SK-N-SH (cell line): ENCODE measurements at regions not wholly inside any gene's neighbourhood (a gene's known extent, or its start where the extent isn't known, plus 50 kb on each side); places are given as distances from the start of the nearest gene placed in this dataset.

Experiments used
- CTCF ChIA-PET: fragments of 300-600, 350-600 bp; formaldehyde crosslinking; extraction: SDS; loops from one replicate; lab custom pipeline; 2021; lab: Yijun Ruan, JAX
- POLR2A ChIA-PET: fragments of 350-600 bp; sonication (Branson Sonifier 250); formaldehyde crosslinking; extraction: SDS; loops from one replicate; lab custom pipeline; 2020; ENCODE audit warnings: antibody characterized with exemption, inconsistent platforms; lab: Yijun Ruan, JAX
- DNase-seq: peaks from one replicate; pipeline ENCODE4 v3.0.0; 2012
- H2AFZ ChIP-seq: fragments of 200-600 bp; sonication (generic); 2 replicates; pipeline ENCODE4 v1.8.1; 2016; ENCODE audit warnings: antibody characterized with exemption, mild to moderate bottlenecking, low read depth
- H3F3A ChIP-seq: fragments of 200-600 bp; sonication (generic); replicated peaks from 2 replicates; pipeline ENCODE3; 2016; ENCODE audit warnings: antibody characterized with exemption, mild to moderate bottlenecking; ENCODE audit not compliant: insufficient read depth
- H3K27ac ChIP-seq, 2 experiments: fragments of 200-500 bp in 1 of 2; fragments of 200-600 bp in 1 of 2; sonication (Bioruptor generic) in 1 of 2; sonication (generic), shearing (Covaris generic) in 1 of 2; 2 replicates each; pipeline versions ENCODE4 v1.5.1 to v1.6.1; 2014 to 2016; ENCODE audit warnings: low read depth in 2 of 2, inconsistent platforms in 1 of 2, low read length in 1 of 2, mild to moderate bottlenecking in 1 of 2, mixed read lengths in 1 of 2
- H3K27me3 ChIP-seq: fragments of 200-600 bp; sonication (generic), shearing (Covaris generic); 2 replicates; pipeline ENCODE4 v1.6.1; 2016; ENCODE audit warnings: mixed run types; ENCODE audit not compliant: insufficient read depth
- H3K36me3 ChIP-seq, 2 experiments: fragments of 200-500 bp in 1 of 2; fragments of 200-600 bp in 1 of 2; sonication (Bioruptor generic) in 1 of 2; sonication (generic) in 1 of 2; replicated peaks in 1 of 2; 2 replicates each; pipeline versions ENCODE3 to v1.5.1; 2014 to 2016; ENCODE audit warnings: low read length in 1 of 2, mild to moderate bottlenecking in 1 of 2; ENCODE audit not compliant: insufficient read depth in 2 of 2, control insufficient read depth in 1 of 2
- H3K4me1 ChIP-seq, 2 experiments: fragments of 200-500 bp in 1 of 2; fragments of 200-600 bp in 1 of 2; sonication (Bioruptor generic) in 1 of 2; sonication (generic), shearing (Covaris generic) in 1 of 2; 2 replicates each; pipeline versions ENCODE4 v1.5.1 to v1.6.1; 2014 to 2016; ENCODE audit warnings: low read depth in 1 of 2, low read length in 1 of 2, mixed run types in 1 of 2; ENCODE audit not compliant: insufficient read depth in 2 of 2, control insufficient read depth in 1 of 2
- H3K4me2 ChIP-seq: fragments of 200-600 bp; sonication (generic), shearing (Covaris generic); 2 replicates; pipeline ENCODE4 v1.6.1; 2017; ENCODE audit warnings: mixed run types
- H3K4me3 ChIP-seq, 2 experiments: fragments of 200-500 bp in 1 of 2; fragments of 200-600 bp in 1 of 2; sonication (Bioruptor generic) in 1 of 2; sonication (generic), shearing (Covaris generic) in 1 of 2; 2 replicates each; pipeline versions ENCODE4 v1.5.1 to v1.8.1; 2014 to 2016; ENCODE audit warnings: low read depth in 2 of 2, inconsistent platforms in 1 of 2, low read length in 1 of 2, mild to moderate bottlenecking in 1 of 2, mixed read lengths in 1 of 2, moderate library complexity in 1 of 2
- H3K79me2 ChIP-seq: fragments of 200-600 bp; sonication (generic); 2 replicates; pipeline ENCODE4 v1.8.1; 2017; ENCODE audit warnings: mild to moderate bottlenecking; ENCODE audit not compliant: insufficient read depth
- H3K9ac ChIP-seq: fragments of 200-600 bp; sonication (generic); 2 replicates; pipeline ENCODE4 v1.6.1; 2017; ENCODE audit warnings: mixed run types
- H3K9me2 ChIP-seq: fragments of 200-600 bp; sonication (generic); 2 replicates; pipeline ENCODE4 v1.6.1; 2017; ENCODE audit warnings: mixed run types
- H3K9me3 ChIP-seq: fragments of 200-600 bp; sonication (generic); 2 replicates; pipeline ENCODE4 v1.6.1; 2017; ENCODE audit warnings: mixed run types, mild to moderate bottlenecking, moderate library complexity
- H4K20me1 ChIP-seq: fragments of 200-600 bp; sonication (generic); 2 replicates; pipeline ENCODE4 v1.6.1; 2017; ENCODE audit warnings: mild to moderate bottlenecking, mixed run types; ENCODE audit not compliant: insufficient read depth
- ELF1 ChIP-seq: IDR thresholded peaks from 2 replicates; pipeline ENCODE4 v1.4.0; 2012
- EP300 ChIP-seq, 2 experiments: IDR thresholded peaks; 2 replicates each; pipeline versions ENCODE4 v1.4.0 to v1.6.1; 2012; ENCODE audit warnings: borderline replicate concordance in 1 of 2, low read depth in 1 of 2, low read length in 1 of 2
- FOSL2 ChIP-seq: IDR thresholded peaks from 2 replicates; pipeline ENCODE4 v1.4.0; 2012; ENCODE audit warnings: low read depth, mild to moderate bottlenecking, moderate library complexity, borderline replicate concordance
- FOXJ3 ChIP-seq: sonication (generic); formaldehyde crosslinking; IDR thresholded peaks from 2 replicates; pipeline ENCODE4 v1.5.1; 2020; ENCODE audit warnings: mild to moderate bottlenecking, missing genetic modification reagents
- GABPA ChIP-seq: IDR thresholded peaks from 2 replicates; pipeline ENCODE4 v1.4.0; 2012; ENCODE audit warnings: low read depth, mild to moderate bottlenecking
- IRF3 ChIP-seq: fragments of 150-350 bp; IDR thresholded peaks from 2 replicates; pipeline ENCODE4 v1.6.1; 2016; ENCODE audit warnings: mild to moderate bottlenecking, low read depth, low read length
- MEF2A ChIP-seq: IDR thresholded peaks from 2 replicates; pipeline ENCODE4 v1.4.0; 2012; ENCODE audit warnings: low read depth, borderline replicate concordance
- MXI1 ChIP-seq: IDR thresholded peaks from 2 replicates; pipeline ENCODE4 v1.6.1; 2012; ENCODE audit warnings: mild to moderate bottlenecking, low read depth, low read length, improper control_type of control experiment
- NRF1 ChIP-seq: IDR thresholded peaks from 2 replicates; pipeline ENCODE4 v1.6.1; 2012; ENCODE audit warnings: low read depth, mild to moderate bottlenecking, low read length
- POLR2AphosphoS5 ChIP-seq: IDR thresholded peaks from 2 replicates; pipeline ENCODE4 v1.6.1; 2012; ENCODE audit warnings: low read depth, low read length
- RAD21 ChIP-seq: IDR thresholded peaks from 2 replicates; pipeline ENCODE4 v1.6.1; 2012; ENCODE audit warnings: mild to moderate bottlenecking, low read length
- RCOR1 ChIP-seq: fragments of 150-350 bp; IDR thresholded peaks from 2 replicates; pipeline ENCODE4 v1.6.1; 2017; ENCODE audit warnings: antibody characterized with exemption, low read length
- RFX5 ChIP-seq: IDR thresholded peaks from 2 replicates; pipeline ENCODE4 v1.6.1; 2012; ENCODE audit warnings: mild to moderate bottlenecking, improper control_type of control experiment, low read length
- RXRA ChIP-seq: IDR thresholded peaks from 2 replicates; pipeline ENCODE4 v1.4.0; 2012; ENCODE audit warnings: low read depth, mild to moderate bottlenecking, borderline replicate concordance
- SIN3A ChIP-seq: IDR thresholded peaks from 2 replicates; pipeline ENCODE4 v1.6.1; 2012; ENCODE audit warnings: low read depth, mild to moderate bottlenecking, low read length, moderate library complexity, borderline replicate concordance
- SMC3 ChIP-seq: IDR thresholded peaks from 2 replicates; pipeline ENCODE4 v1.6.1; 2012; ENCODE audit warnings: low read depth, low read length, improper control_type of control experiment
- TAF1 ChIP-seq: IDR thresholded peaks from 2 replicates; pipeline ENCODE4 v1.6.1; 2012; ENCODE audit warnings: low read depth, mild to moderate bottlenecking, low read length, moderate library complexity, borderline replicate concordance
- TCF12 ChIP-seq: IDR thresholded peaks from 2 replicates; pipeline ENCODE4 v1.4.0; 2012
- TEAD4 ChIP-seq: IDR thresholded peaks from 2 replicates; pipeline ENCODE4 v1.4.0; 2012; ENCODE audit warnings: mild to moderate bottlenecking, borderline replicate concordance; ENCODE audit not compliant: insufficient read depth
- WGBS: methylation state at CpG from one replicate; pipeline ENCODE4 v1.1.6; 2017; ENCODE audit warnings: low lambda C conversion rate; 5-methylcytosine and 5-hydroxymethylcytosine counted together
- TF ChIP-seq, protein P1 (sequence below): IDR thresholded peaks from 2 replicates; pipeline ENCODE4; 2012
- TF ChIP-seq, protein P2 (sequence below): fragments of 150-350 bp; IDR thresholded peaks from 2 replicates; pipeline ENCODE4 v1.6.1; 2017; ENCODE audit warnings: antibody characterized with exemption, low read length, low read depth, borderline replicate concordance
- TF ChIP-seq, protein P3 (sequence below): IDR thresholded peaks from 2 replicates; pipeline ENCODE4 v1.4.0; 2012; ENCODE audit warnings: low read depth

- H3K27me3 ChIP-seq = no peaks in the 10 kb centered on the region
- H3K79me2 ChIP-seq = no peaks in the 10 kb centered on the region
- CTCF ChIA-PET = no interaction called here
- H2AFZ ChIP-seq = no peak overlapping the region
- POLR2A ChIA-PET = no interaction called here
- H3K4me2 ChIP-seq = no peak overlapping the region
- no peak for DNase-seq
- H3K4me1 ChIP-seq = no peaks in the 10 kb centered on the region
- no peaks in the 10 kb centered on the region for H3K9me3 ChIP-seq
- WGBS = 0% methylated on average over 1 of the region's 1 CpG
- no peak for TF ChIP-seq TCF12
- no peak for TF ChIP-seq POLR2AphosphoS5
- TF ChIP-seq, protein P1, sequence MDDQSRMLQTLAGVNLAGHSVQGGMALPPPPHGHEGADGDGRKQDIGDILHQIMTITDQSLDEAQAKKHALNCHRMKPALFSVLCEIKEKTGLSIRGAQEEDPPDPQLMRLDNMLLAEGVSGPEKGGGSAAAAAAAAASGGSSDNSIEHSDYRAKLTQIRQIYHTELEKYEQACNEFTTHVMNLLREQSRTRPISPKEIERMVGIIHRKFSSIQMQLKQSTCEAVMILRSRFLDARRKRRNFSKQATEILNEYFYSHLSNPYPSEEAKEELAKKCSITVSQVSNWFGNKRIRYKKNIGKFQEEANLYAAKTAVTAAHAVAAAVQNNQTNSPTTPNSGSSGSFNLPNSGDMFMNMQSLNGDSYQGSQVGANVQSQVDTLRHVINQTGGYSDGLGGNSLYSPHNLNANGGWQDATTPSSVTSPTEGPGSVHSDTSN = no peak
- TF ChIP-seq RXRA = no peak
- TF ChIP-seq SIN3A = no peak
- TF ChIP-seq RFX5 = no peak
- no peak for TF ChIP-seq RCOR1
- TF ChIP-seq FOSL2 = no peak
- TF ChIP-seq NRF1 = no peak
- no peak for TF ChIP-seq TAF1
- TF ChIP-seq, protein P2, sequence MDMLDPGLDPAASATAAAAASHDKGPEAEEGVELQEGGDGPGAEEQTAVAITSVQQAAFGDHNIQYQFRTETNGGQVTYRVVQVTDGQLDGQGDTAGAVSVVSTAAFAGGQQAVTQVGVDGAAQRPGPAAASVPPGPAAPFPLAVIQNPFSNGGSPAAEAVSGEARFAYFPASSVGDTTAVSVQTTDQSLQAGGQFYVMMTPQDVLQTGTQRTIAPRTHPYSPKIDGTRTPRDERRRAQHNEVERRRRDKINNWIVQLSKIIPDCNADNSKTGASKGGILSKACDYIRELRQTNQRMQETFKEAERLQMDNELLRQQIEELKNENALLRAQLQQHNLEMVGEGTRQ = no peak
- no peak for TF ChIP-seq RAD21
- no peak overlapping the region for H3K4me3 ChIP-seq
- no peaks in the 10 kb centered on the region for H3F3A ChIP-seq
- H3K36me3 ChIP-seq = no peaks in the 10 kb centered on the region
- no peaks in the 10 kb centered on the region for H3K9me2 ChIP-seq
- H4K20me1 ChIP-seq = no peaks in the 10 kb centered on the region
- no peak overlapping the region for H3K9ac ChIP-seq
- H3K27ac ChIP-seq = no peak overlapping the region
Measured at GRCh38 chrX:56397636-56398035, 165.5 kb downstream of the KLF8 start.

GRCh38 chrX:56402207-56402606 is 161.2 kb upstream of the UBQLN2 start:
- Histone ChIP-seq H3K9me3 (no peaks in the 10 kb centered on the region), H3K4me1 (no peaks in the 10 kb centered on the region), H4K20me1 (no peaks in the 10 kb centered on the region), H3K9me2 (no peaks in the 10 kb centered on the region), H3K4me3 (no peak overlapping the region), H3K9ac (no peak overlapping the region), H3F3A (no peaks in the 10 kb centered on the region), H3K27me3 (no peaks in the 10 kb centered on the region), H3K79me2 (no peaks in the 10 kb centered on the region), H3K4me2 (no peak overlapping the region), H2AFZ (no peak overlapping the region), H3K36me3 (no peaks in the 10 kb centered on the region), H3K27ac (no peak overlapping the region)
- no peak for DNase-seq
- ChIA-PET CTCF (no interaction called here), POLR2A (no interaction called here)
- 2% methylated on average over 1 of the region's 1 CpG for WGBS
- TF ChIP-seq, protein P3, sequence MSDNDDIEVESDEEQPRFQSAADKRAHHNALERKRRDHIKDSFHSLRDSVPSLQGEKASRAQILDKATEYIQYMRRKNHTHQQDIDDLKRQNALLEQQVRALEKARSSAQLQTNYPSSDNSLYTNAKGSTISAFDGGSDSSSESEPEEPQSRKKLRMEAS = no peak
- TF ChIP-seq FOXJ3 (CRISPR knock-in tag) (no peak), TEAD4 (no peak), EP300 (IDR thresholded peaks at IDR 0.05; ENCODE audit: borderline replicate concordance in 1 of 2, low read depth in 1 of 2, low read length in 1 of 2) (no peak), MEF2A (no peak), SIN3A (no peak), SMC3 (no peak), GABPA (no peak), IRF3 (no peak), ELF1 (no peak), TCF12 (no peak), MXI1 (no peak)
- TF ChIP-seq, protein P1 = no peak
- TF ChIP-seq, protein P2 = no peak
